Gastrocnemius medialis (tissue), 4 donors: ENCODE measurements at regions not wholly inside any gene's neighbourhood (a gene's known extent, or its start where the extent isn't known, plus 50 kb on each side); places are given as distances from the start of the nearest gene placed in this dataset.

Source experiments
- CTCF ChIP-seq, 5 experiments: fragments of 450-650 bp in 3 of 5; fragments of 200-600 bp in 2 of 5; sonication (generic) in 2 of 5; IDR thresholded peaks in 4 of 5; conservative IDR thresholded peaks in 1 of 5; 1 replicate in 4 of 5; 2 replicates in 1 of 5; pipeline ENCODE4 v1.5.1; 2016 to 2019; ENCODE audit warnings: antibody characterized with exemption in 5 of 5, mild to moderate bottlenecking in 3 of 5, moderate library complexity in 3 of 5
- POLR2A ChIP-seq, 2 donors: fragments of 450-650 bp; IDR thresholded peaks; one replicate each; pipeline ENCODE4 v1.6.1; 2017; ENCODE audit warnings: antibody characterized with exemption in 2 of 2, mild to moderate bottlenecking in 2 of 2, moderate library complexity in 2 of 2

- TF ChIP-seq CTCF (IDR thresholded peaks at IDR 0.05 in 4 of 5, conservative IDR thresholded peaks at IDR 0.05 in 1 of 5) (no peak), POLR2A (IDR thresholded peaks at IDR 0.05) (no peak)
Measured at GRCh38 chr9:4397917-4398316, 92.4 kb upstream of the SLC1A1 start.
